GM12892 (cell line): ENCODE measurements at regions not wholly inside any gene's neighbourhood (a gene's known extent, or its start where the extent isn't known, plus 50 kb on each side); places are given as distances from the start of the nearest gene placed in this dataset.

ENCODE experiments used
- DNase-seq: peaks from one replicate; pipeline ENCODE4 v3.0.0; 2011; ENCODE audit not compliant: insufficient read length
- FAIRE-seq: peaks from 2 replicates; lab custom pipeline; 2011; peaks lifted over from hg19 to GRCh38; lab: Jason Lieb, UNC
- POLR2A ChIP-seq: IDR thresholded peaks from 2 replicates; pipeline ENCODE4 v1.6.1; 2011; ENCODE audit warnings: low read depth, low read length, control low read depth
- POLR2AphosphoS5 ChIP-seq: IDR thresholded peaks from 2 replicates; pipeline ENCODE4 v1.6.1; 2011; ENCODE audit warnings: low read depth, low read length, control low read depth
- TAF1 ChIP-seq: IDR thresholded peaks from 2 replicates; pipeline ENCODE4 v1.6.1; 2011; ENCODE audit warnings: low read depth, mild to moderate bottlenecking, control low read depth, low read length, borderline replicate concordance

GRCh38 chr15:96888764-96889163 lies 558.3 kb downstream of the NR2F2 start:
- no peak for TF ChIP-seq TAF1
- no peak for TF ChIP-seq POLR2AphosphoS5
- no peak for TF ChIP-seq POLR2A

GRCh38 chr15:96889734-96890480 lies 559.4 kb downstream of the NR2F2 start:
- FAIRE-seq (no peak), DNase-seq (no peak)
- TF ChIP-seq POLR2AphosphoS5: no peak
- TF ChIP-seq POLR2A: no peak
- TF ChIP-seq TAF1: no peak

More at GRCh38 chr15:96888764-96889163, 558.3 kb downstream of the NR2F2 start:
- DNase-seq (no peak), FAIRE-seq (no peak)

- no peak for FAIRE-seq
- DNase-seq: no peak
- no peak for TF ChIP-seq POLR2AphosphoS5
- TF ChIP-seq POLR2A: no peak
- TF ChIP-seq TAF1: no peak
Measured at GRCh38 chr15:96891046-96891445, 560.5 kb downstream of the NR2F2 start.

GRCh38 chr15:96893159-96893906 lies 562.8 kb downstream of the NR2F2 start:
- FAIRE-seq (no peak), DNase-seq (no peak)
- TF ChIP-seq POLR2A (no peak), TAF1 (no peak), POLR2AphosphoS5 (no peak)

- TF ChIP-seq TAF1: no peak
- no peak for FAIRE-seq
- DNase-seq: no peak
Measured at GRCh38 chr15:96894659-96895058, 564.2 kb downstream of the NR2F2 start.

GRCh38 chr15:96896766-96897165 lies 566.3 kb downstream of the NR2F2 start:
- no peak for FAIRE-seq
- no peak for TF ChIP-seq POLR2AphosphoS5
- no peak for TF ChIP-seq POLR2A
- no peak for TF ChIP-seq TAF1
- DNase-seq: no peak

- TF ChIP-seq POLR2AphosphoS5 (no peak), POLR2A (no peak), TAF1 (no peak)
- FAIRE-seq (no peak), DNase-seq (no peak)
Measured at GRCh38 chr15:96914081-96914480, 583.6 kb downstream of the NR2F2 start.

GRCh38 chr15:96916750-96917149 lies 586.2 kb downstream of the NR2F2 start:
- no peak for TF ChIP-seq POLR2AphosphoS5
- TF ChIP-seq POLR2A: no peak
- no peak for TF ChIP-seq TAF1
- FAIRE-seq: no peak

GRCh38 chr15:96924570-96924969 lies 594.1 kb downstream of the NR2F2 start:
- DNase-seq: no peak
- TF ChIP-seq TAF1 (no peak), POLR2AphosphoS5 (no peak)
- FAIRE-seq: no peak

More at GRCh38 chr15:96916750-96917149, 586.2 kb downstream of the NR2F2 start:
- no peak for DNase-seq

GRCh38 chr15:96947296-96948229 lies 617.1 kb downstream of the NR2F2 start:
- DNase-seq: no peak
- FAIRE-seq: no peak
- TF ChIP-seq TAF1 (no peak), POLR2AphosphoS5 (no peak)

GRCh38 chr15:96948981-96949380 lies 618.5 kb downstream of the NR2F2 start:
- no peak for TF ChIP-seq POLR2AphosphoS5
- no peak for TF ChIP-seq TAF1
- TF ChIP-seq POLR2A: no peak
- no peak for FAIRE-seq
- DNase-seq: no peak
